AG09309 (cell line): ENCODE measurements at regions not wholly inside any gene's neighbourhood (a gene's known extent, or its start where the extent isn't known, plus 50 kb on each side); places are given as distances from the start of the nearest gene placed in this dataset.
A peak's percentile ranks its signal among the peaks of the same experiment; 100 is the strongest.

ENCODE experiments used
- DNase-seq: peaks from one replicate; pipeline ENCODE4 v3.0.0-alpha.2; 2010; ENCODE audit warnings: low read depth
- H3K4me3 ChIP-seq: 2 replicates; pipeline ENCODE4 v1.5.1; 2011; ENCODE audit warnings: mild to moderate bottlenecking, low read depth, low read length, moderate library complexity; ENCODE audit not compliant: control insufficient read depth
- TF ChIP-seq, protein P1 (sequence below): IDR thresholded peaks from 2 replicates; pipeline ENCODE4 v1.5.1; 2011; ENCODE audit warnings: mild to moderate bottlenecking, low read depth, low read length, inconsistent platforms; ENCODE audit not compliant: insufficient read depth, control insufficient read depth; ENCODE audit errors: missing control alignments

DNA sequence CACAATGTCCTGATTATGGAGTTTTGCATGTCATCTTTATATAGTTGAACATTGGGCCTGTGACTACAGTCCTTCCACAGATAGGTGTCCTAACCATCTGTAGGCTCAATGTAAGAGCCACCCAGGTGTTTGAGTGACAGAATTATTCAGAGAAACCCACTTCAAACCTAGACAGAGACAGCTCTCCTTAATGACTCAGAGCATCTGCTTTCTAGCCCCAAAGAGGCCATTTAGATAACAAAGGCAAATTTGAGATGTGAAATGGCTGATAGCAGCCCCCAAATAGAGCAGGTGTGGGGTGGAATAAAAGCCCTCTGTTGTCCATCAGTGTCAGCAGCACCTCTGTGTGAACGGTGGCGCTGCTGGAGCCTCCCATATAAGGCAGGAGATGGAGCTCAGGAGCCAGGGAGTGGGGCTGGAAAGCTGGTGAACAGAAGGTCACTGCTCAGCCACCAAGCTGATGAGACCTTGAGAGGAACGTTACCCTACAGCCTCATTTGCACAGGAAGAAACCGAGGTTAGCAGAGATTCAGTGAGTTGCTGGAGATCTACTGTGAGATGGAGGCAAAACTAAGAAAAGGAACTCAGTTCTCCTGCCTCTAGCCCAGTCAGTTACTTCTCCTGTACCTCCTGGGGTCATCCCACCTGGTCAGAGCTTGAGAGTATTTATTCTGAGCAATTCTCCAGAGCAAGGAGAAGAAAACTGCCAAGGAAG is 153.3 kb upstream of the LNX1 start:
- DNase-seq = no peak
- H3K4me3 ChIP-seq = no peak overlapping the region
- TF ChIP-seq, protein P1, sequence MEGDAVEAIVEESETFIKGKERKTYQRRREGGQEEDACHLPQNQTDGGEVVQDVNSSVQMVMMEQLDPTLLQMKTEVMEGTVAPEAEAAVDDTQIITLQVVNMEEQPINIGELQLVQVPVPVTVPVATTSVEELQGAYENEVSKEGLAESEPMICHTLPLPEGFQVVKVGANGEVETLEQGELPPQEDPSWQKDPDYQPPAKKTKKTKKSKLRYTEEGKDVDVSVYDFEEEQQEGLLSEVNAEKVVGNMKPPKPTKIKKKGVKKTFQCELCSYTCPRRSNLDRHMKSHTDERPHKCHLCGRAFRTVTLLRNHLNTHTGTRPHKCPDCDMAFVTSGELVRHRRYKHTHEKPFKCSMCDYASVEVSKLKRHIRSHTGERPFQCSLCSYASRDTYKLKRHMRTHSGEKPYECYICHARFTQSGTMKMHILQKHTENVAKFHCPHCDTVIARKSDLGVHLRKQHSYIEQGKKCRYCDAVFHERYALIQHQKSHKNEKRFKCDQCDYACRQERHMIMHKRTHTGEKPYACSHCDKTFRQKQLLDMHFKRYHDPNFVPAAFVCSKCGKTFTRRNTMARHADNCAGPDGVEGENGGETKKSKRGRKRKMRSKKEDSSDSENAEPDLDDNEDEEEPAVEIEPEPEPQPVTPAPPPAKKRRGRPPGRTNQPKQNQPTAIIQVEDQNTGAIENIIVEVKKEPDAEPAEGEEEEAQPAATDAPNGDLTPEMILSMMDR = no peak

DNA sequence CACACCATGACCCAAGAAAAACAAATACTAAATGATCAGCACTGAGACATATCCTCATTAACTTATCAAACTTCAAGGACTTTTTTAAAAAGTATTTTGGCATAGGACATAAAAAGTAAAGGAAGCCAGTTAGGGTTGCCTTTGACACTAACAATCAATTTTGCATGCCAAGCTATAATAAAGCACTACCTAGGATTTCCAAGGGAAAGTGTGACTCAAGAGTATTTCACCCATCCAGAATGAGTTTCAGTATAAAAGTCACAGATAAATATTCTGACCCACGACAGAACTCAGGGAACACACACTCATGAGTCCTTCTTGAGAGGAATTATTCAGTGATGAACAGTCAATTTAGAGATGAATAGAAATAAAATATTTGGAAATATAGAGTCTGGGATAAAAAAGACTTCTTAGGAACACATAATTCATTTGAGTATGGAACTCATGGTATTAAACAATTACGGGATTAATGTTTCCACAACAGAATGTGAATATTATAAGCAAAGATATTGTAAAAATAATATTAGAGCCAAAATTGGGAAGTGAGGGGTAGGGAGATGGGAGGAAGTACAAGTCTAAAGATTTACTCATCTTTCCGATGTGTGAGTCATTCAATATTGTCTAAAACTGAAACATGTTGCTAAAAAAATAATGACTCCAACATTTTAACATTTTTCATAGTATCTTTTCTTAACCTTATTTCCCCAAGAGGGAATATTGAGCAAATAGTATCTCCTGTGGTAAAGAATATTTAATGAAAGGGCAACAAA is 143.5 kb upstream of the LNX1 start:
- DNase-seq = peak; percentile 46
- H3K4me3 ChIP-seq = no peak overlapping the region
- TF ChIP-seq, protein P1 = no peak

DNA sequence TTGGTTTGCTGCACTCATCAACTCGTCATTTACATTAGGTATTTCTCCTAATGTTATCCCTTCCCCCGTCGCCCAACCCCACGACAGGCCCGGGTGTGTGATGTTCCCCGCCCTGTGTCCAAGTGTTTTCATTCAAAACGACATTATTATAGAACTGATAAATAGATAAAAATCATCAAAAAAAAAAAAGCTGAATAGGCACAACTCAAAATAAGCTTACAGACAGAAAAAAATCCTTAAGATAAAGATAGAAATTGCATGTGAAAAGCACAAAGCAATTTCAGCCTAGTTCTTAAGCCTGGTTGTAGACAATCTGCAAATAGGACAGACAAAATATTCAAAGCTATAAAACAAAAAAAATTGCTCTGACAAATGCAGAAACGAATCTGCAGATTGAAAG is 142.9 kb upstream of the LNX1 start:
- H3K4me3 ChIP-seq = no peak overlapping the region
- no peak for DNase-seq
- TF ChIP-seq, protein P1 = no peak

DNA sequence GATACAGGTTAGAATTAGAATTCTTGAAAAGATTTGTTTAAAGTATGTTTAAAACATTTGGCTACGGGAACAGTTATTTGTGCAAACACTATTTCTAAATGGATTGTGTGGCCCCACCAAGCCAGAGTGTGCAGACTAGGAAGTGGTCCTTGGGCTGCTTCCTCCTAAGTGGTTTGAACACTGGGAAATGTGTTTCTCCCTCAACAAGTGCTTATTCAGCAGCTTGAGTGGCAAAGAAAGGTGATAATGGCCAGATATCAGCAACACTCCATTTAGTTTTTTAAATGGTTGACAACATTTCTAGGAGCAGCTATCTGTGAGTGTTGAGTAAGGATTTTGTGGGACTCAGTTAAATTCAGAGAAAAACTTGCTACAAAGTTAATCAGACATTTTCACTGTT is 141.4 kb upstream of the LNX1 start:
- no peak for DNase-seq
- no peak overlapping the region for H3K4me3 ChIP-seq
- TF ChIP-seq, protein P1 = no peak

GRCh38 chr4:53730031-53730805 is 138.9 kb upstream of the LNX1 start:
- H3K4me3 ChIP-seq = no peak overlapping the region
- TF ChIP-seq, protein P1 = no peak
- DNase-seq = no peak

- DNase-seq = no peak
- TF ChIP-seq, protein P1 = no peak
- H3K4me3 ChIP-seq = no peak overlapping the region
Observed at GRCh38 chr4:53722110-53722509, 130.8 kb upstream of the LNX1 start.
